ENCODE measurements at regions not wholly inside any gene's neighbourhood (a gene's known extent, or its start where the extent isn't known, plus 50 kb on each side); places are given as distances from the start of the nearest gene placed in this dataset.
"Not testable (repeated sequence)": the region's sequence is repeated elsewhere in the genome, so short reads cannot be mapped to it uniquely, and the experiment has no call there.

- TF ChIP-seq CTCF (IDR thresholded peaks at IDR 0.05; ENCODE audit: low read depth, low read length): no peak
These were observed 200.2 kb upstream of the TOX3 start for GRCh38 chr16:52747088-52747595.

GRCh38 chr16:52743707-52744106 lies 196.8 kb upstream of the TOX3 start:
- no peak for DNase-seq (ENCODE audit: low read depth in 2 of 2)
- no peak overlapping the region for H3K4me3 ChIP-seq (replicated peaks in 1 of 2; ENCODE audit: low read depth in 2 of 2, low read length in 2 of 2)
- no peak for TF ChIP-seq CTCF (IDR thresholded peaks at IDR 0.05; ENCODE audit: low read depth, low read length)

More at GRCh38 chr16:52747088-52747595, 200.2 kb upstream of the TOX3 start:
- H3K4me3 ChIP-seq (replicated peaks in 1 of 2; ENCODE audit: low read depth in 2 of 2, low read length in 2 of 2): no peak overlapping the region
- no peak for DNase-seq (ENCODE audit: low read depth in 2 of 2)

GRCh38 chr16:52742608-52743170 lies 195.7 kb upstream of the TOX3 start:
- no peak for TF ChIP-seq CTCF (IDR thresholded peaks at IDR 0.05; ENCODE audit: low read depth, low read length)
- DNase-seq (ENCODE audit: low read depth in 2 of 2): no peak
- no peak overlapping the region for H3K4me3 ChIP-seq (replicated peaks in 1 of 2; ENCODE audit: low read depth in 2 of 2, low read length in 2 of 2)

DNA sequence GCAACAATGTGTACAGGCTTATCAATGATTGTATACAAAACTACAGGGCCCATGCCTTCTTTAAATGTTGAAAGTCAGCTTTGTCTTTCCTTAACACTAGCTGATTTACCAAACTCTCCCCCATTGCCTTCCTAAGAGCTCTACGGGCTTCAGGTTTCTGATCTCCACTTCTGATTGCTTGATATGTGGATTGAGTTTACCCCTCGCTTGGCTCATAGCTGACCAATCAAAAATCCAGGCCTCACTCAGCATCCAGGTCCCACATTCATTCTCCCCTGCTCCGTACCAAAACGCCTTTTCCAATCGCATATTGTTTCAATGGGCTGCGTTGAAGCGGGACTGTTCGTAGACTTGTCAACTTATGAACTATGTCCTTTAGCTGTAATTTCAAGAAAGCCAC lies 195.1 kb upstream of the TOX3 start:
- no peak for DNase-seq (ENCODE audit: low read depth in 2 of 2)
- no peak for TF ChIP-seq CTCF (IDR thresholded peaks at IDR 0.05; ENCODE audit: low read depth, low read length)
- no peak overlapping the region for H3K4me3 ChIP-seq (replicated peaks in 1 of 2; ENCODE audit: low read depth in 2 of 2, low read length in 2 of 2)

GRCh38 chr16:52741351-52741750 lies 194.4 kb upstream of the TOX3 start:
- no peak for TF ChIP-seq CTCF (IDR thresholded peaks at IDR 0.05; ENCODE audit: low read depth, low read length)
- DNase-seq (ENCODE audit: low read depth in 2 of 2): no peak
- H3K4me3 ChIP-seq (replicated peaks in 1 of 2; ENCODE audit: low read depth in 2 of 2, low read length in 2 of 2): no peak overlapping the region

- no peak for DNase-seq (ENCODE audit: low read depth in 2 of 2)
- no peak overlapping the region for H3K4me3 ChIP-seq (replicated peaks in 1 of 2; ENCODE audit: low read depth in 2 of 2, low read length in 2 of 2)
- no peak for TF ChIP-seq CTCF (IDR thresholded peaks at IDR 0.05; ENCODE audit: low read depth, low read length)
These were observed 193.8 kb upstream of the TOX3 start for GRCh38 chr16:52740766-52741165.

- DNase-seq (ENCODE audit: low read depth in 2 of 2): no peak
- TF ChIP-seq CTCF (IDR thresholded peaks at IDR 0.05; ENCODE audit: low read depth, low read length): no peak
- H3K4me3 ChIP-seq (replicated peaks in 1 of 2; ENCODE audit: low read depth in 2 of 2, low read length in 2 of 2): no peak overlapping the region
These were observed 193.4 kb upstream of the TOX3 start for GRCh38 chr16:52740333-52740732.

GRCh38 chr16:52738992-52739391 lies 192.0 kb upstream of the TOX3 start:
- H3K4me3 ChIP-seq (replicated peaks in 1 of 2; ENCODE audit: low read depth in 2 of 2, low read length in 2 of 2); DNase-seq (ENCODE audit: low read depth in 2 of 2): not testable (repeated sequence)

Measured in cardiac fibroblast (primary cell).